Activated CD8-positive, alpha-beta memory T cell treated with anti-CD3 and anti-CD28 coated beads for 48 hours (primary cell): ENCODE measurements at regions not wholly inside any gene's neighbourhood (a gene's known extent, or its start where the extent isn't known, plus 50 kb on each side); places are given as distances from the start of the nearest gene placed in this dataset.
A peak's percentile ranks its signal among the peaks of the same experiment; 100 is the strongest.
"Not testable (repeated sequence)": the region's sequence is repeated elsewhere in the genome, so short reads cannot be mapped to it uniquely, and the experiment has no call there.

ENCODE experiments used
- DNase-seq, 3 experiments: peaks; one replicate each; pipeline ENCODE4 v3.0.0-alpha.2; 2020; ENCODE audit warnings: low read depth in 2 of 3, low spot score in 2 of 3

- DNase-seq, result no peak
Measured at GRCh38 chr6:18586133-18586532, 199.0 kb downstream of the RNF144B start.

- DNase-seq, result peak in 1 of 3 experiments; percentile 31
Measured at GRCh38 chr6:18595774-18596530, 208.8 kb downstream of the RNF144B start.

- DNase-seq, result no peak
Measured at GRCh38 chr6:18596531-18596835, 209.3 kb downstream of the RNF144B start.

GRCh38 chr6:18598551-18599264, 211.6 kb downstream of the RNF144B start:
- no peak for DNase-seq

- DNase-seq, result no peak
Measured at GRCh38 chr6:18600255-18600654, 213.1 kb downstream of the RNF144B start.

GRCh38 chr6:18601516-18602020, 214.4 kb downstream of the RNF144B start:
- DNase-seq, result no peak

- DNase-seq, result no peak
Measured at GRCh38 chr6:18602931-18603330, 215.8 kb downstream of the RNF144B start.

GRCh38 chr6:18603361-18603760, 216.2 kb downstream of the RNF144B start:
- DNase-seq, result no peak

- no peak for DNase-seq
Measured at GRCh38 chr6:18605841-18606240, 218.7 kb downstream of the RNF144B start.

GRCh38 chr6:18609715-18610114, 222.6 kb downstream of the RNF144B start:
- DNase-seq, result no peak

- no peak for DNase-seq
Measured at GRCh38 chr6:18613319-18613925, 226.3 kb downstream of the RNF144B start.

GRCh38 chr6:18629571-18629970, 242.4 kb downstream of the RNF144B start:
- no peak for DNase-seq

- no peak for DNase-seq
Measured at GRCh38 chr6:18632670-18633410, 245.7 kb downstream of the RNF144B start.

GRCh38 chr6:18634912-18635311, 247.8 kb downstream of the RNF144B start:
- no peak for DNase-seq

- no peak for DNase-seq
Measured at GRCh38 chr6:18640134-18640533, 253.0 kb downstream of the RNF144B start.

GRCh38 chr6:18640754-18641153, 253.6 kb downstream of the RNF144B start:
- no peak for DNase-seq

- no peak for DNase-seq
Measured at GRCh38 chr6:18654821-18655220, 267.7 kb downstream of the RNF144B start.

GRCh38 chr6:18656506-18656905, 269.4 kb downstream of the RNF144B start:
- DNase-seq, result no peak

- DNase-seq, result not testable (repeated sequence)
Measured at GRCh38 chr6:18659994-18660393, 272.8 kb downstream of the RNF144B start.

- no peak for DNase-seq
Measured at GRCh38 chr6:18663011-18663410, 275.9 kb downstream of the RNF144B start.

GRCh38 chr6:18664401-18664800, 277.3 kb downstream of the RNF144B start:
- no peak for DNase-seq
